ENCODE measurements at regions not wholly inside any gene's neighbourhood (a gene's known extent, or its start where the extent isn't known, plus 50 kb on each side); places are given as distances from the start of the nearest gene placed in this dataset.

GRCh38 chr1:230531103-230531502 is 105.0 kb upstream of the PGBD5 start:
- no peak overlapping the region for H2BK5ac ChIP-seq (ENCODE audit: low read depth, low read length, poor library complexity, severe bottlenecking)
- H3K4me1 ChIP-seq (ENCODE audit: control insufficient read depth, insufficient read depth, low read depth, low read length): no peaks in the 10 kb centered on the region
- no peaks in the 10 kb centered on the region for H3K36me3 ChIP-seq (ENCODE audit: control insufficient read depth in 1 of 2, insufficient read depth in 2 of 2, low read depth in 1 of 2, low read length in 2 of 2)
- no peak overlapping the region for H4K8ac ChIP-seq (ENCODE audit: low read length)
- no peaks in the 10 kb centered on the region for H3K27me3 ChIP-seq (ENCODE audit: control insufficient read depth in 1 of 2, insufficient read depth in 1 of 2, low read length in 2 of 2)
- H2BK15ac ChIP-seq (ENCODE audit: low read depth, poor library complexity, severe bottlenecking): no peak overlapping the region
- H2AK5ac ChIP-seq (ENCODE audit: low read length, severe bottlenecking): no peak overlapping the region
- no peak overlapping the region for H4K91ac ChIP-seq (ENCODE audit: low read length)
- no peak overlapping the region for H3K23ac ChIP-seq (ENCODE audit: low read length in 2 of 2)
- peaks cover 33% of the 10 kb centered on the region for H3K9me3 ChIP-seq (ENCODE audit: control insufficient read depth, low read length)
- H2BK120ac ChIP-seq (ENCODE audit: low read depth, low read length): no peak overlapping the region
- H3K18ac ChIP-seq (ENCODE audit: low read depth in 1 of 2, low read length in 2 of 2): no peak overlapping the region
- H2AFZ ChIP-seq (ENCODE audit: low read depth, low read length): no peak overlapping the region
- no peak overlapping the region for H3K27ac ChIP-seq (ENCODE audit: low read length, poor library complexity, severe bottlenecking)
- H3K4me3 ChIP-seq (ENCODE audit: insufficient read depth in 1 of 2, low read depth in 1 of 2, low read length in 2 of 2): no peak overlapping the region
- no peak overlapping the region for H3K9ac ChIP-seq (ENCODE audit: low read length)
- H3K4me2 ChIP-seq (ENCODE audit: low read length, poor library complexity, severe bottlenecking): no peak overlapping the region
- H3K14ac ChIP-seq (ENCODE audit: low read length in 2 of 2): no peak overlapping the region
- no peak overlapping the region for H2BK12ac ChIP-seq (ENCODE audit: low read length in 2 of 2)
- H3K79me1 ChIP-seq (replicated peaks; ENCODE audit: low read length, poor library complexity, severe bottlenecking): no peaks in the 10 kb centered on the region
- H3K4ac ChIP-seq (ENCODE audit: low read depth in 1 of 2, low read length in 2 of 2): no peak overlapping the region
- no peak for DNase-seq

GRCh38 chr1:230519246-230519645 is 93.1 kb upstream of the PGBD5 start:
- Histone ChIP-seq H3K27me3 (ENCODE audit: control insufficient read depth in 1 of 2, insufficient read depth in 1 of 2, low read length in 2 of 2) (peaks cover 11 to 24% of the 10 kb centered on the region in 2 experiments), H3K4me3 (ENCODE audit: insufficient read depth in 1 of 2, low read depth in 1 of 2, low read length in 2 of 2) (no peak overlapping the region), H3K9me3 (ENCODE audit: control insufficient read depth, low read length) (no peaks in the 10 kb centered on the region), H2BK12ac (ENCODE audit: low read length in 2 of 2) (no peak overlapping the region), H4K8ac (ENCODE audit: low read length) (no peak overlapping the region), H2AK5ac (ENCODE audit: low read length, severe bottlenecking) (no peak overlapping the region), H2BK120ac (ENCODE audit: low read depth, low read length) (no peak overlapping the region), H4K91ac (ENCODE audit: low read length) (no peak overlapping the region), H3K79me1 (replicated peaks; ENCODE audit: low read length, poor library complexity, severe bottlenecking) (no peaks in the 10 kb centered on the region), H2AFZ (ENCODE audit: low read depth, low read length) (no peak overlapping the region), H3K14ac (ENCODE audit: low read length in 2 of 2) (no peak overlapping the region), H3K23ac (ENCODE audit: low read length in 2 of 2) (no peak overlapping the region), H3K4me2 (ENCODE audit: low read length, poor library complexity, severe bottlenecking) (no peak overlapping the region), H3K4me1 (ENCODE audit: control insufficient read depth, insufficient read depth, low read depth, low read length) (no peaks in the 10 kb centered on the region), H3K36me3 (ENCODE audit: control insufficient read depth in 1 of 2, insufficient read depth in 2 of 2, low read depth in 1 of 2, low read length in 2 of 2) (no peaks in the 10 kb centered on the region), H3K4ac (ENCODE audit: low read depth in 1 of 2, low read length in 2 of 2) (no peak overlapping the region), H2BK15ac (ENCODE audit: low read depth, poor library complexity, severe bottlenecking) (no peak overlapping the region), H3K18ac (ENCODE audit: low read depth in 1 of 2, low read length in 2 of 2) (no peak overlapping the region), H3K9ac (ENCODE audit: low read length) (no peak overlapping the region), H2BK5ac (ENCODE audit: low read depth, low read length, poor library complexity, severe bottlenecking) (no peak overlapping the region), H3K27ac (ENCODE audit: low read length, poor library complexity, severe bottlenecking) (no peak overlapping the region)
- WGBS: 89% methylated on average over 2 of the region's 2 CpGs
- DNase-seq: no peak

GRCh38 chr1:230518511-230518910 is 92.4 kb upstream of the PGBD5 start:
- Histone ChIP-seq H3K36me3 (ENCODE audit: control insufficient read depth in 1 of 2, insufficient read depth in 2 of 2, low read depth in 1 of 2, low read length in 2 of 2) (no peaks in the 10 kb centered on the region), H3K27me3 (ENCODE audit: control insufficient read depth in 1 of 2, insufficient read depth in 1 of 2, low read length in 2 of 2) (peaks cover 11 to 27% of the 10 kb centered on the region in 2 experiments), H2BK5ac (ENCODE audit: low read depth, low read length, poor library complexity, severe bottlenecking) (no peak overlapping the region), H3K4me3 (ENCODE audit: insufficient read depth in 1 of 2, low read depth in 1 of 2, low read length in 2 of 2) (no peak overlapping the region), H3K23ac (ENCODE audit: low read length in 2 of 2) (no peak overlapping the region), H3K14ac (ENCODE audit: low read length in 2 of 2) (no peak overlapping the region), H3K27ac (ENCODE audit: low read length, poor library complexity, severe bottlenecking) (no peak overlapping the region), H2AK5ac (ENCODE audit: low read length, severe bottlenecking) (no peak overlapping the region), H3K9ac (ENCODE audit: low read length) (no peak overlapping the region), H4K8ac (ENCODE audit: low read length) (no peak overlapping the region), H2AFZ (ENCODE audit: low read depth, low read length) (no peak overlapping the region), H3K18ac (ENCODE audit: low read depth in 1 of 2, low read length in 2 of 2) (no peak overlapping the region), H2BK12ac (ENCODE audit: low read length in 2 of 2) (no peak overlapping the region), H3K9me3 (ENCODE audit: control insufficient read depth, low read length) (no peaks in the 10 kb centered on the region), H3K4me2 (ENCODE audit: low read length, poor library complexity, severe bottlenecking) (no peak overlapping the region), H3K79me1 (replicated peaks; ENCODE audit: low read length, poor library complexity, severe bottlenecking) (no peaks in the 10 kb centered on the region), H2BK120ac (ENCODE audit: low read depth, low read length) (no peak overlapping the region), H4K91ac (ENCODE audit: low read length) (no peak overlapping the region), H2BK15ac (ENCODE audit: low read depth, poor library complexity, severe bottlenecking) (no peak overlapping the region), H3K4me1 (ENCODE audit: control insufficient read depth, insufficient read depth, low read depth, low read length) (no peaks in the 10 kb centered on the region), H3K4ac (ENCODE audit: low read depth in 1 of 2, low read length in 2 of 2) (no peak overlapping the region)
- no peak for DNase-seq
- WGBS: 68% methylated on average over 5 of the region's 5 CpGs

- peaks cover 11 to 30% of the 10 kb centered on the region in 2 experiments for H3K27me3 ChIP-seq (ENCODE audit: control insufficient read depth in 1 of 2, insufficient read depth in 1 of 2, low read length in 2 of 2)
- no peak overlapping the region for H3K27ac ChIP-seq (ENCODE audit: low read length, poor library complexity, severe bottlenecking)
- H3K23ac ChIP-seq (ENCODE audit: low read length in 2 of 2): no peak overlapping the region
- H2AK5ac ChIP-seq (ENCODE audit: low read length, severe bottlenecking): no peak overlapping the region
- 84% methylated on average over 1 of the region's 2 CpGs for WGBS
- H3K18ac ChIP-seq (ENCODE audit: low read depth in 1 of 2, low read length in 2 of 2): no peak overlapping the region
- no peak for DNase-seq
- no peak overlapping the region for H4K91ac ChIP-seq (ENCODE audit: low read length)
- H2BK15ac ChIP-seq (ENCODE audit: low read depth, poor library complexity, severe bottlenecking): no peak overlapping the region
- no peaks in the 10 kb centered on the region for H3K9me3 ChIP-seq (ENCODE audit: control insufficient read depth, low read length)
- H3K9ac ChIP-seq (ENCODE audit: low read length): no peak overlapping the region
- no peaks in the 10 kb centered on the region for H3K4me1 ChIP-seq (ENCODE audit: control insufficient read depth, insufficient read depth, low read depth, low read length)
- H2AFZ ChIP-seq (ENCODE audit: low read depth, low read length): no peak overlapping the region
- no peak overlapping the region for H3K14ac ChIP-seq (ENCODE audit: low read length in 2 of 2)
- H3K36me3 ChIP-seq (ENCODE audit: control insufficient read depth in 1 of 2, insufficient read depth in 2 of 2, low read depth in 1 of 2, low read length in 2 of 2): no peaks in the 10 kb centered on the region
- no peak overlapping the region for H3K4me2 ChIP-seq (ENCODE audit: low read length, poor library complexity, severe bottlenecking)
- H3K4ac ChIP-seq (ENCODE audit: low read depth in 1 of 2, low read length in 2 of 2): no peak overlapping the region
- H4K8ac ChIP-seq (ENCODE audit: low read length): no peak overlapping the region
- no peaks in the 10 kb centered on the region for H3K79me1 ChIP-seq (replicated peaks; ENCODE audit: low read length, poor library complexity, severe bottlenecking)
- no peak overlapping the region for H3K4me3 ChIP-seq (ENCODE audit: insufficient read depth in 1 of 2, low read depth in 1 of 2, low read length in 2 of 2)
- H2BK5ac ChIP-seq (ENCODE audit: low read depth, low read length, poor library complexity, severe bottlenecking): no peak overlapping the region
- no peak overlapping the region for H2BK12ac ChIP-seq (ENCODE audit: low read length in 2 of 2)
- H2BK120ac ChIP-seq (ENCODE audit: low read depth, low read length): no peak overlapping the region
Measured at GRCh38 chr1:230517786-230518185, 91.7 kb upstream of the PGBD5 start.
